WTC11 (cell line): ENCODE measurements at regions not wholly inside any gene's neighbourhood (a gene's known extent, or its start where the extent isn't known, plus 50 kb on each side); places are given as distances from the start of the nearest gene placed in this dataset.

Source experiments
- ATAC-seq: fragments of 200-7000 bp; cut with Tn5 transposase; 2 replicates; pipeline ENCODE4 v1.10.0; 2021; ENCODE audit warnings: mild to moderate bottlenecking, moderate library complexity
- CTCF ChIA-PET: fragments of 300-600 bp; sonication (Branson Sonifier 250); formaldehyde crosslinking; loops from one replicate; lab custom pipeline; 2021; ENCODE audit warnings: antibody characterized with exemption; lab: Charles Lee
- POLR2A ChIA-PET: fragments of 350-600 bp; sonication (Branson Sonifier 250); formaldehyde crosslinking; loops from one replicate; lab custom pipeline; 2021; ENCODE audit warnings: antibody characterized with exemption; lab: Charles Lee
- DNase-seq: peaks from one replicate; pipeline ENCODE4 v3.0.0; 2021; ENCODE audit warnings: low spot score
- H3K27ac Mint-ChIP-seq: 2 replicates; pipeline ENCODE4 v1.8.0; 2021; ENCODE audit warnings: mixed read lengths
- H3K27me3 Mint-ChIP-seq: 2 replicates; pipeline ENCODE4 v1.8.0; 2021; ENCODE audit warnings: low read depth, mild to moderate bottlenecking, moderate library complexity, mixed read lengths
- H3K36me3 Mint-ChIP-seq: 2 replicates; pipeline ENCODE4 v1.8.0; 2021; ENCODE audit warnings: mixed read lengths
- H3K4me1 Mint-ChIP-seq: 2 replicates; pipeline ENCODE4 v1.8.0; 2022; ENCODE audit warnings: mixed read lengths
- H3K4me3 Mint-ChIP-seq: 2 replicates; pipeline ENCODE4 v1.8.0; 2021; ENCODE audit warnings: mild to moderate bottlenecking, moderate library complexity, mixed read lengths
- H3K9me3 Mint-ChIP-seq: 2 replicates; pipeline ENCODE4 v1.8.0; 2021; ENCODE audit warnings: mixed read lengths
- AR ChIP-seq: fragments of 250-450 bp; sonication (Bioruptor Pico); IDR thresholded peaks from 2 replicates; pipeline ENCODE4 v1.9.0; 2021; ENCODE audit warnings: mild to moderate bottlenecking
- ATF3 ChIP-seq: sonication (generic); formaldehyde crosslinking; conservative IDR thresholded peaks from 2 replicates; pipeline ENCODE4 v1.8.1; 2022; ENCODE audit warnings: mild to moderate bottlenecking, missing genetic modification reagents
- CTCF ChIP-seq: fragments of 200-600 bp; IDR thresholded peaks from 2 replicates; pipeline ENCODE4 v1.8.0; 2022; ENCODE audit warnings: antibody characterized with exemption
- E2F1 ChIP-seq: sonication (generic); formaldehyde crosslinking; IDR thresholded peaks from 2 replicates; pipeline ENCODE4 v1.8.0; 2022; ENCODE audit warnings: mild to moderate bottlenecking, missing genetic modification reagents
- EMX1 ChIP-seq: fragments of 250-450 bp; sonication (Bioruptor Pico); IDR thresholded peaks from 2 replicates; pipeline ENCODE4 v1.8.0; 2021; ENCODE audit warnings: mild to moderate bottlenecking
- ESRRA ChIP-seq: sonication (generic); formaldehyde crosslinking; IDR thresholded peaks from 2 replicates; pipeline ENCODE4 v1.8.1; 2022; ENCODE audit warnings: mild to moderate bottlenecking, missing genetic modification reagents, borderline replicate concordance
- FOXP1 ChIP-seq: sonication (generic); formaldehyde crosslinking; IDR thresholded peaks from 2 replicates; pipeline ENCODE4 v1.8.0; 2022; ENCODE audit warnings: missing genetic modification reagents, mild to moderate bottlenecking, moderate library complexity, borderline replicate concordance
- FOXP4 ChIP-seq: sonication (generic); formaldehyde crosslinking; IDR thresholded peaks from 2 replicates; pipeline ENCODE4 v1.8.0; 2022; ENCODE audit warnings: mild to moderate bottlenecking, missing genetic modification reagents
- GTF2I ChIP-seq: fragments of 250-450 bp; sonication (Bioruptor Pico); conservative IDR thresholded peaks from 2 replicates; pipeline ENCODE4 v1.4.0; 2021; ENCODE audit warnings: mild to moderate bottlenecking
- HMGA2 ChIP-seq: fragments of 250-450 bp; sonication (Bioruptor Pico); IDR thresholded peaks from 2 replicates; pipeline ENCODE4 v1.4.0; 2021; ENCODE audit warnings: mild to moderate bottlenecking, moderate library complexity
- JUN ChIP-seq: sonication (generic); formaldehyde crosslinking; IDR thresholded peaks from 2 replicates; pipeline ENCODE4 v1.8.0; 2023; ENCODE audit warnings: mild to moderate bottlenecking, missing genetic modification reagents
- NR3C1 ChIP-seq: sonication (generic); formaldehyde crosslinking; conservative IDR thresholded peaks from 2 replicates; pipeline ENCODE4 v1.8.1; 2023; ENCODE audit warnings: low read depth, mild to moderate bottlenecking, missing genetic modification reagents
- PREB ChIP-seq: sonication (generic); formaldehyde crosslinking; IDR thresholded peaks from 2 replicates; pipeline ENCODE4 v1.8.1; 2022; ENCODE audit warnings: mild to moderate bottlenecking, missing genetic modification reagents, moderate library complexity, borderline replicate concordance
- TP53 ChIP-seq: sonication (generic); formaldehyde crosslinking; IDR thresholded peaks from 2 replicates; pipeline ENCODE4 v1.8.1; 2023; ENCODE audit warnings: mild to moderate bottlenecking, missing genetic modification reagents
- ZBTB43 ChIP-seq: sonication (generic); formaldehyde crosslinking; IDR thresholded peaks from 2 replicates; pipeline ENCODE4 v1.8.1; 2023; ENCODE audit warnings: mild to moderate bottlenecking, missing genetic modification reagents
- ZMAT4 ChIP-seq: fragments of 250-450 bp; sonication (Bioruptor Pico); IDR thresholded peaks from 2 replicates; pipeline ENCODE4 v1.9.0; 2021; ENCODE audit warnings: mild to moderate bottlenecking
- ZNF138 ChIP-seq: sonication (generic); formaldehyde crosslinking; conservative IDR thresholded peaks from 2 replicates; pipeline ENCODE4 v1.8.1; 2022; ENCODE audit warnings: mild to moderate bottlenecking, moderate library complexity, missing genetic modification reagents
- ZNF219 ChIP-seq: sonication (generic); formaldehyde crosslinking; IDR thresholded peaks from 2 replicates; pipeline ENCODE4 v1.8.0; 2023; ENCODE audit warnings: missing genetic modification reagents, mild to moderate bottlenecking, borderline replicate concordance
- ZNF232 ChIP-seq: sonication (generic); formaldehyde crosslinking; IDR thresholded peaks from 2 replicates; pipeline ENCODE4 v1.8.0; 2022; ENCODE audit warnings: mild to moderate bottlenecking, missing genetic modification reagents
- ZNF317 ChIP-seq: sonication (generic); formaldehyde crosslinking; IDR thresholded peaks from 2 replicates; pipeline ENCODE4 v1.8.1; 2023; ENCODE audit warnings: low read depth, mild to moderate bottlenecking, moderate library complexity, missing genetic modification reagents, borderline replicate concordance
- ZNF425 ChIP-seq: fragments of 250-450 bp; sonication (Bioruptor Pico); conservative IDR thresholded peaks from 2 replicates; pipeline ENCODE4 v1.9.0; 2021; ENCODE audit warnings: mild to moderate bottlenecking

GRCh38 chr2:3940661-3941060 lies 237.3 kb downstream of the DCDC2C start (continued):
- no peak for TF ChIP-seq ZNF425 (CRISPR knock-in tag)
- TF ChIP-seq ZBTB43 (CRISPR knock-in tag): no peak
- TF ChIP-seq PREB (CRISPR knock-in tag): no peak
- TF ChIP-seq FOXP4 (CRISPR knock-in tag): no peak
- no peak for TF ChIP-seq ZNF232 (CRISPR knock-in tag)
- TF ChIP-seq CTCF: no peak
- TF ChIP-seq HMGA2: no peak
- TF ChIP-seq JUN (CRISPR knock-in tag): no peak

- Mint-ChIP-seq H3K27ac (no peak overlapping the region), H3K9me3 (peaks cover 73% of the 10 kb centered on the region), H3K27me3 (peaks cover 23% of the 10 kb centered on the region), H3K36me3 (peaks cover 74% of the 10 kb centered on the region), H3K4me3 (no peak overlapping the region), H3K4me1 (no peaks in the 10 kb centered on the region)
- no peak for ATAC-seq
- POLR2A ChIA-PET: no interaction called here
- CTCF ChIA-PET: no interaction called here
- no peak for DNase-seq
- no peak for TF ChIP-seq ATF3
- TF ChIP-seq ZNF138: no peak
- no peak for TF ChIP-seq ZNF317 (CRISPR knock-in tag)
- no peak for TF ChIP-seq GTF2I (CRISPR knock-in tag)
- TF ChIP-seq E2F1 (CRISPR knock-in tag): no peak
- TF ChIP-seq ZMAT4 (CRISPR knock-in tag): no peak
- no peak for TF ChIP-seq FOXP1 (CRISPR knock-in tag)
- TF ChIP-seq ESRRA (CRISPR knock-in tag): no peak
- TF ChIP-seq TP53 (CRISPR knock-in tag): no peak
- no peak for TF ChIP-seq ZBTB43 (CRISPR knock-in tag)
- TF ChIP-seq EMX1 (CRISPR knock-in tag): no peak
- no peak for TF ChIP-seq ZNF219
- no peak for TF ChIP-seq NR3C1 (CRISPR knock-in tag)
- TF ChIP-seq AR (CRISPR knock-in tag): no peak
Observed at GRCh38 chr2:3942841-3943240, 239.5 kb downstream of the DCDC2C start.
